Stomach (tissue), 8 donors: ENCODE measurements at regions not wholly inside any gene's neighbourhood (a gene's known extent, or its start where the extent isn't known, plus 50 kb on each side); places are given as distances from the start of the nearest gene placed in this dataset.

Source experiments
- DNase-seq, 2 donors: peaks; one replicate each; pipeline versions ENCODE4 v3.0.0 to v3.0.0-alpha.2; 2013 to 2019
- H3K27ac ChIP-seq, 5 donors: fragments of 200-600 bp in 4 of 5; sonication (generic) in 4 of 5; one replicate each; pipeline ENCODE4 v1.5.1; 2013 to 2019; ENCODE audit warnings: mild to moderate bottlenecking in 1 of 5, moderate library complexity in 1 of 5
- H3K27me3 ChIP-seq, 3 donors: fragments of 200-600 bp; sonication (generic); one replicate each; pipeline ENCODE4 v1.5.1; 2017 to 2019; ENCODE audit warnings: mixed run types in 1 of 3
- H3K36me3 ChIP-seq, 4 donors: fragments of 200-600 bp; sonication (generic); 1 replicate in 3 of 4; 2 replicates in 1 of 4; pipeline ENCODE4 v1.5.1; 2016 to 2019
- H3K4me1 ChIP-seq, 4 donors: fragments of 200-600 bp; sonication (generic); one replicate each; pipeline ENCODE4 v1.5.1; 2016 to 2019
- H3K4me3 ChIP-seq, 4 donors: fragments of 200-600 bp; sonication (generic) in 3 of 4; one replicate each; pipeline ENCODE4 v1.5.1; 2016 to 2019; ENCODE audit warnings: mild to moderate bottlenecking in 1 of 4
- H3K9me3 ChIP-seq, 4 donors: fragments of 200-600 bp; sonication (generic); one replicate each; pipeline ENCODE4 v1.5.1; 2016 to 2019
- CTCF ChIP-seq, 7 experiments: fragments of 450-650 bp in 4 of 7; fragments of 200-600 bp in 3 of 7; sonication (generic) in 3 of 7; IDR thresholded peaks; one replicate each; pipeline ENCODE4 v1.5.1; 2016 to 2019; ENCODE audit warnings: antibody characterized with exemption in 7 of 7, control low read depth in 2 of 7, mild to moderate bottlenecking in 1 of 7
- EP300 ChIP-seq: sonication (generic); formaldehyde crosslinking; IDR thresholded peaks from one replicate; pipeline ENCODE4 v1.6.1; 2017; ENCODE audit warnings: antibody characterized with exemption
- POLR2A ChIP-seq, 4 donors: fragments of 450-650 bp; IDR thresholded peaks; one replicate each; pipeline ENCODE4 v1.6.1; 2016; ENCODE audit warnings: antibody characterized with exemption in 4 of 4, control low read depth in 2 of 4, mild to moderate bottlenecking in 1 of 4, moderate library complexity in 1 of 4
- POLR2AphosphoS5 ChIP-seq, 3 donors: sonication (generic); formaldehyde crosslinking; IDR thresholded peaks; one replicate each; pipeline ENCODE4 v1.6.1; 2016; ENCODE audit warnings: antibody characterized with exemption in 3 of 3
- WGBS, 5 donors: extraction: QIAGEN DNeasy Blood & Tissue Kit in 3 of 5; methylation state at CpG; one replicate each; pipeline versions ENCODE4 v1.1.5 to v1.1.7; 2013 to 2018; 5-methylcytosine and 5-hydroxymethylcytosine counted together
- intact Hi-C: fragments of 100-400 bp; cut with DNase I; formaldehyde crosslinking; loops from one replicate; pipeline ENCODE4 v1.15.1; 2023; ENCODE audit warnings: low total_unique reads
- donor health status: healthy with polysubstance abuse.
- donor health status: Bipolar disorder and iron deficiency.
- donor health status: healthy.

- DNase-seq: no peak
- Histone ChIP-seq H3K4me3 (no peak overlapping the region), H3K36me3 (no peaks in the 10 kb centered on the region), H3K4me1 (no peaks in the 10 kb centered on the region), H3K9me3 (peaks cover 0 to 3% (median 0%) of the 10 kb centered on the region in 4 donors), H3K27me3 (no peaks in the 10 kb centered on the region), H3K27ac (no peak overlapping the region)
- intact Hi-C loops: no loop called here
- 75 to 78% (median 75%) methylated on average over 2 to 4 of the region's 4 CpGs for WGBS, 5 donors
- TF ChIP-seq POLR2A (IDR thresholded peaks at IDR 0.05) (no peak), POLR2AphosphoS5 (IDR thresholded peaks at IDR 0.05) (no peak), CTCF (IDR thresholded peaks at IDR 0.05) (no peak), EP300 (no peak)
Measured at GRCh38 chr2:129377078-129377469, 602.4 kb upstream of the RAB6C start.

- H3K27ac ChIP-seq: no peak overlapping the region
- H3K4me3 ChIP-seq: no peak overlapping the region
- 68 to 83% (median 79%) methylated on average over 10 of the region's 10 CpGs for WGBS, 5 donors
- H3K36me3 ChIP-seq: no peaks in the 10 kb centered on the region
- H3K9me3 ChIP-seq: peaks cover 0 to 6% (median 0%) of the 10 kb centered on the region in 4 donors
- H3K27me3 ChIP-seq: no peaks in the 10 kb centered on the region
- intact Hi-C loops: no loop called here
- no peak for DNase-seq
- no peaks in the 10 kb centered on the region for H3K4me1 ChIP-seq
- TF ChIP-seq POLR2AphosphoS5 (IDR thresholded peaks at IDR 0.05) (no peak), EP300 (no peak)
Measured at GRCh38 chr2:129378186-129378585, 601.3 kb upstream of the RAB6C start.

GRCh38 chr2:129379411-129379810 is 600.1 kb upstream of the RAB6C start:
- no peak for TF ChIP-seq EP300
- TF ChIP-seq CTCF (IDR thresholded peaks at IDR 0.05): no peak
- TF ChIP-seq POLR2AphosphoS5 (IDR thresholded peaks at IDR 0.05): no peak
- TF ChIP-seq POLR2A (IDR thresholded peaks at IDR 0.05): no peak
- 51 to 63% (median 59%) methylated on average over 3 of the region's 3 CpGs for WGBS, 5 donors
- Histone ChIP-seq H3K9me3 (peaks cover 0 to 6% (median 0%) of the 10 kb centered on the region in 4 donors), H3K27ac (no peak overlapping the region), H3K4me1 (no peaks in the 10 kb centered on the region), H3K4me3 (no peak overlapping the region), H3K36me3 (no peaks in the 10 kb centered on the region), H3K27me3 (no peaks in the 10 kb centered on the region)
- no peak for DNase-seq
- intact Hi-C loops: no loop called here

GRCh38 chr2:129381789-129382188 is 597.7 kb upstream of the RAB6C start:
- DNase-seq: no peak
- Histone ChIP-seq H3K4me3 (no peak overlapping the region), H3K27ac (no peak overlapping the region), H3K4me1 (no peaks in the 10 kb centered on the region), H3K9me3 (peaks cover 0 to 6% (median 0%) of the 10 kb centered on the region in 4 donors), H3K36me3 (no peaks in the 10 kb centered on the region), H3K27me3 (no peaks in the 10 kb centered on the region)
- intact Hi-C loops: no loop called here
- TF ChIP-seq POLR2A (IDR thresholded peaks at IDR 0.05): no peak
- no peak for TF ChIP-seq POLR2AphosphoS5 (IDR thresholded peaks at IDR 0.05)
- no peak for TF ChIP-seq EP300
- no peak for TF ChIP-seq CTCF (IDR thresholded peaks at IDR 0.05)

GRCh38 chr2:129388870-129389269 is 590.6 kb upstream of the RAB6C start:
- intact Hi-C loops: no loop called here
- H3K27ac ChIP-seq: no peak overlapping the region
- no peaks in the 10 kb centered on the region for H3K9me3 ChIP-seq
- DNase-seq: no peak
- WGBS, 5 donors: 77 to 91% (median 89%) methylated on average over 2 of the region's 2 CpGs
- H3K4me1 ChIP-seq: no peaks in the 10 kb centered on the region
- H3K4me3 ChIP-seq: no peak overlapping the region
- no peaks in the 10 kb centered on the region for H3K36me3 ChIP-seq
- no peak for TF ChIP-seq EP300
- TF ChIP-seq POLR2A (IDR thresholded peaks at IDR 0.05): no peak
- TF ChIP-seq CTCF (IDR thresholded peaks at IDR 0.05): no peak
- TF ChIP-seq POLR2AphosphoS5 (IDR thresholded peaks at IDR 0.05): no peak
- no peaks in the 10 kb centered on the region for H3K27me3 ChIP-seq
